Endothelial cell of umbilical vein (primary cell): ENCODE measurements at regions not wholly inside any gene's neighbourhood (a gene's known extent, or its start where the extent isn't known, plus 50 kb on each side); places are given as distances from the start of the nearest gene placed in this dataset.

Experiments
- BruUV-seq: library from RNA; stranded (reverse); fragments of 400-500 nt; replicated peaks from 2 replicates; lab custom pipeline; 2021; lab: Mats Ljungman, UMichigan
- CTCF ChIA-PET: fragments of 300-600, 350-600 bp; sonication (Branson Sonifier 250); formaldehyde crosslinking; loops from one replicate; lab custom pipeline; 2021; ENCODE audit warnings: antibody characterized with exemption, inconsistent platforms; lab: Charles Lee
- POLR2A ChIA-PET: fragments of 300-600, 350-600 bp; sonication (Branson Sonifier 250); formaldehyde crosslinking; loops from one replicate; lab custom pipeline; 2021; ENCODE audit warnings: antibody characterized with exemption, inconsistent platforms; lab: Charles Lee
- DNase-seq: peaks from one replicate; pipeline ENCODE4 v3.0.0-alpha.2; 2011; ENCODE audit warnings: low read depth, low spot score
- FAIRE-seq: peaks from 2 replicates; lab custom pipeline; 2011; peaks lifted over from hg19 to GRCh38; lab: Jason Lieb, UNC
- H2AFZ ChIP-seq: 2 replicates; pipeline ENCODE4 v1.6.0; 2012; ENCODE audit warnings: low read depth, low read length, control low read depth, inconsistent platforms
- H3K27ac ChIP-seq: 2 replicates; pipeline ENCODE4 v1.5.1; 2011; ENCODE audit warnings: low read depth, mild to moderate bottlenecking, control low read depth, low read length, moderate library complexity; ENCODE audit not compliant: insufficient read depth
- H3K27me3 ChIP-seq, 2 experiments: 2 replicates each; pipeline versions ENCODE4 v1.6.0 to v1.6.1; 2011; ENCODE audit warnings: low read length in 2 of 2, mixed read lengths in 1 of 2; ENCODE audit not compliant: control insufficient read depth in 2 of 2, insufficient read depth in 2 of 2
- H3K36me3 ChIP-seq, 2 experiments: 2 replicates in 1 of 2; 3 replicates in 1 of 2; pipeline ENCODE4 v1.5.1; 2011; ENCODE audit warnings: low read length in 2 of 2, mild to moderate bottlenecking in 1 of 2, moderate library complexity in 1 of 2; ENCODE audit not compliant: control insufficient read depth in 2 of 2, insufficient read depth in 2 of 2; ENCODE audit errors: extremely low read depth in 1 of 2
- H3K4me1 ChIP-seq: 3 replicates; pipeline ENCODE4 v1.5.1; 2011; ENCODE audit warnings: mild to moderate bottlenecking, low read length; ENCODE audit not compliant: control insufficient read depth, insufficient read depth; ENCODE audit errors: extremely low read depth
- H3K4me2 ChIP-seq: 2 replicates; pipeline ENCODE4 v1.6.1; 2011; ENCODE audit warnings: low read length, control low read depth, mixed read lengths; ENCODE audit not compliant: insufficient read depth
- H3K4me3 ChIP-seq, 3 experiments: fragments of 200-600 bp in 1 of 3; sonication (generic), shearing (Covaris generic) in 1 of 3; replicated peaks in 1 of 3; 2 replicates each; pipeline ENCODE4 v1.5.1; 2011 to 2016; ENCODE audit warnings: control low read depth in 3 of 3, low read length in 3 of 3, mild to moderate bottlenecking in 2 of 3, inconsistent platforms in 1 of 3, low read depth in 1 of 3, moderate library complexity in 1 of 3; ENCODE audit not compliant: insufficient read depth in 1 of 3
- H3K79me2 ChIP-seq: 2 replicates; pipeline ENCODE4 v1.6.0; 2012; ENCODE audit warnings: low read length, inconsistent platforms; ENCODE audit not compliant: control insufficient read depth, insufficient read depth
- H3K9ac ChIP-seq: replicated peaks from 2 replicates; pipeline ENCODE3; 2011; ENCODE audit warnings: low read length, control low read depth; ENCODE audit not compliant: insufficient read depth; ENCODE audit errors: extremely low read depth
- H3K9me1 ChIP-seq: replicated peaks from 3 replicates; pipeline ENCODE4 v1.6.0; 2011; ENCODE audit warnings: mild to moderate bottlenecking, low read length; ENCODE audit not compliant: control insufficient read depth, insufficient read depth; ENCODE audit errors: extremely low read depth
- H3K9me3 ChIP-seq: replicated peaks from 2 replicates; pipeline ENCODE4 v1.5.1; 2012; ENCODE audit warnings: low read length, inconsistent platforms; ENCODE audit not compliant: control insufficient read depth, insufficient read depth
- H4K20me1 ChIP-seq: replicated peaks from 2 replicates; pipeline ENCODE3; 2011; ENCODE audit warnings: mild to moderate bottlenecking, low read length; ENCODE audit not compliant: control insufficient read depth, insufficient read depth; ENCODE audit errors: extremely low read depth
- CTCF ChIP-seq, 2 donors: IDR thresholded peaks; 1 replicate in 1 of 2; 2 replicates in 1 of 2; pipeline ENCODE4 v1.5.1; 2011; ENCODE audit warnings: low read length in 2 of 2, mild to moderate bottlenecking in 2 of 2, moderate library complexity in 2 of 2, control low read depth in 1 of 2, inconsistent platforms in 1 of 2, low read depth in 1 of 2; ENCODE audit not compliant: insufficient read depth in 1 of 2; ENCODE audit errors: extremely low read depth in 1 of 2
- EZH2 ChIP-seq: IDR thresholded peaks from 2 replicates; pipeline ENCODE4 v1.6.1; 2012; ENCODE audit warnings: borderline replicate concordance, low read depth, mild to moderate bottlenecking, moderate library complexity, low read length, inconsistent platforms; ENCODE audit not compliant: severe bottlenecking
- GATA2 ChIP-seq: IDR thresholded peaks from 2 replicates; pipeline ENCODE4 v1.7.0; 2011; ENCODE audit warnings: low read depth, mild to moderate bottlenecking, moderate library complexity, mixed read lengths, low read length; ENCODE audit not compliant: insufficient read length, insufficient read depth
- JUN ChIP-seq: IDR thresholded peaks from 2 replicates; pipeline ENCODE4 v1.6.1; 2011; ENCODE audit warnings: borderline replicate concordance, low read depth; ENCODE audit not compliant: insufficient read length, insufficient read depth
- MAX ChIP-seq: IDR thresholded peaks from 2 replicates; pipeline ENCODE4 v1.6.1; 2011; ENCODE audit not compliant: insufficient read depth, insufficient read length
- MYC ChIP-seq: IDR thresholded peaks from one replicate; pipeline ENCODE4 v1.6.1; 2011; ENCODE audit warnings: mild to moderate bottlenecking, low read depth, low read length
- POLR2A ChIP-seq: IDR thresholded peaks from 2 replicates; pipeline ENCODE4 v1.6.1; 2012; ENCODE audit warnings: low read depth, mild to moderate bottlenecking, control low read depth, low read length
- POLR2AphosphoS5 ChIP-seq: IDR thresholded peaks from 2 replicates; pipeline ENCODE4 v1.6.1; 2012; ENCODE audit warnings: low read depth, mild to moderate bottlenecking, control low read depth, low read length, moderate library complexity; ENCODE audit not compliant: insufficient read depth
- dilution Hi-C: fragments of 300-500 bp; cut with MboI; formaldehyde crosslinking; loops from one replicate; pipeline ENCODE4 v1.15.0; 2019; ENCODE audit warnings: low sequenced_read_pairs; ENCODE audit not compliant: extremely low pct_ligation_motif_present
- intact Hi-C: fragments of 100-400 bp; cut with micrococcal nuclease; formaldehyde crosslinking; loops from one replicate; pipeline ENCODE4 v1.10.0; 2022

GRCh38 chr3:157837336-157837735, 268.9 kb downstream of the SHOX2 start:
- intact Hi-C loops, result no loop called here
- no TSS peak for BruUV-seq
- FAIRE-seq, result no peak
- Histone ChIP-seq H4K20me1 (no peaks in the 10 kb centered on the region), H3K36me3 (no peaks in the 10 kb centered on the region), H3K9ac (no peak overlapping the region), H2AFZ (no peak overlapping the region), H3K9me1 (no peaks in the 10 kb centered on the region), H3K4me1 (no peaks in the 10 kb centered on the region), H3K4me2 (no peak overlapping the region), H3K9me3 (no peaks in the 10 kb centered on the region), H3K27ac (no peak overlapping the region), H3K79me2 (no peaks in the 10 kb centered on the region), H3K27me3 (peaks cover 0 to 2% of the 10 kb centered on the region in 2 experiments), H3K4me3 (no peak overlapping the region)
- no peak for DNase-seq
- ChIA-PET CTCF (interaction anchor here (1.9 kb wide), 1 partner anchor 12 kb away, joined by 6 read pairs; no protein-coding TSS in a partner anchor), POLR2A (interaction anchor here (0.6 kb wide), 1 partner anchor 43 kb away, joined by 3 read pairs; no protein-coding TSS in a partner anchor)
- TF ChIP-seq MAX (no peak), POLR2AphosphoS5 (no peak), GATA2 (no peak), MYC (no peak)
- dilution Hi-C loops, result no loop called here

- no peak overlapping the region for H2AFZ ChIP-seq
Measured at GRCh38 chr3:157836022-157836421, 270.2 kb downstream of the SHOX2 start.

More at GRCh38 chr3:157836022-157836421, 270.2 kb downstream of the SHOX2 start:
- ChIA-PET POLR2A (no interaction called here), CTCF (interaction anchor here (0.9 to 1.9 kb wide), 2 partner anchors 11 to 15 kb away, joined by 3 to 6 read pairs; no protein-coding TSS in a partner anchor)
- Histone ChIP-seq H3K27ac (no peak overlapping the region), H3K4me2 (no peak overlapping the region), H3K27me3 (no peaks in the 10 kb centered on the region), H3K9me1 (no peaks in the 10 kb centered on the region), H3K9ac (no peak overlapping the region), H3K36me3 (no peaks in the 10 kb centered on the region), H3K4me3 (no peak overlapping the region), H4K20me1 (no peaks in the 10 kb centered on the region), H3K9me3 (no peaks in the 10 kb centered on the region), H3K79me2 (no peaks in the 10 kb centered on the region), H3K4me1 (no peaks in the 10 kb centered on the region)
- BruUV-seq, result no TSS peak
- DNase-seq (no peak), FAIRE-seq (no peak)
- dilution Hi-C loops, result no loop called here
- TF ChIP-seq MAX (no peak), POLR2A (no peak), GATA2 (no peak), CTCF (IDR thresholded peaks at IDR 0.05; ENCODE audit: extremely low read depth in 1 of 2, insufficient read depth in 1 of 2, low read depth in 1 of 2, low read length in 2 of 2) (no peak), POLR2AphosphoS5 (no peak), JUN (no peak), EZH2 (no peak)
- intact Hi-C loops, result no loop called here
